ENCODE measurements at regions not wholly inside any gene's neighbourhood (a gene's known extent, or its start where the extent isn't known, plus 50 kb on each side); places are given as distances from the start of the nearest gene placed in this dataset.
"Not testable (repeated sequence)": the region's sequence is repeated elsewhere in the genome, so short reads cannot be mapped to it uniquely, and the experiment has no call there.

DNA sequence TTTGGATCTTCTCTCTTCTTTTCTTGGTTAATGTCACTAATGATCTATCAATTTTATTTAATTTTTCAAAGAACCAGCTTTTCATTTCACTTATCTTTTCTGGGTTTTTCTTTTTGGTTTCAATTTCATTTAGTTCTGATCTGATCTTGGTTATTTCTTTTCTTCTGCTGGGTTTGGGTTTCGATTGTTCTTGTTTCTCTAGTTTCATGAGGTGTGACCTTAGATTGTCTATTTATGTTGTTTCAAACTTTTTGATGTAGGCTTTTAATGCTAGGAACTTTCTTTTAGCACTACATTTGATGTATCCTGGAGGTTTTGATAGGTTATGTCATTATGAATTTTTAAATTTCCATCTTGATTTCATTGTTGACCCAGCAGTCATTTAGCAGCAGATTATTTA lies 142.3 kb downstream of the C11orf87 start:
- no peak for DNase-seq

DNA sequence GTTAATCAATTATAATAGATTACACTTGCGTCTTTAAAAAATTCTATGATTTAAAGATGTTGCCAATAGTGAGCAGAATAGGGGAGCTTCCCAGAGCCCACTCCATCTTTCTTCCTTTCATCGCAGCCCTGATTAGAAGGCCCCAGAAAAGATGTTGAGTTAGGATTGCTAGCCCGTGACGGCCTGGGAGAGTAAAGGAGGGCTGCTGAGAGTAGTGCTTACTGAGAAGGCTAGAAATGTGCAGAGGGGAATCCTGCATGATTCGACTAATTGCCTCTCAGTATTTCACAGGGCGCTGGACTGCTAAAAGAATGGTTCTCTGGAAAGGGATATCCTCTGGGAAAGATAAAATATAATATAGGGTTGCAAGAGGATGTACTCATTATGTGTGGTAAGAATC lies 160.5 kb downstream of the C11orf87 start:
- DNase-seq: no peak

DNA sequence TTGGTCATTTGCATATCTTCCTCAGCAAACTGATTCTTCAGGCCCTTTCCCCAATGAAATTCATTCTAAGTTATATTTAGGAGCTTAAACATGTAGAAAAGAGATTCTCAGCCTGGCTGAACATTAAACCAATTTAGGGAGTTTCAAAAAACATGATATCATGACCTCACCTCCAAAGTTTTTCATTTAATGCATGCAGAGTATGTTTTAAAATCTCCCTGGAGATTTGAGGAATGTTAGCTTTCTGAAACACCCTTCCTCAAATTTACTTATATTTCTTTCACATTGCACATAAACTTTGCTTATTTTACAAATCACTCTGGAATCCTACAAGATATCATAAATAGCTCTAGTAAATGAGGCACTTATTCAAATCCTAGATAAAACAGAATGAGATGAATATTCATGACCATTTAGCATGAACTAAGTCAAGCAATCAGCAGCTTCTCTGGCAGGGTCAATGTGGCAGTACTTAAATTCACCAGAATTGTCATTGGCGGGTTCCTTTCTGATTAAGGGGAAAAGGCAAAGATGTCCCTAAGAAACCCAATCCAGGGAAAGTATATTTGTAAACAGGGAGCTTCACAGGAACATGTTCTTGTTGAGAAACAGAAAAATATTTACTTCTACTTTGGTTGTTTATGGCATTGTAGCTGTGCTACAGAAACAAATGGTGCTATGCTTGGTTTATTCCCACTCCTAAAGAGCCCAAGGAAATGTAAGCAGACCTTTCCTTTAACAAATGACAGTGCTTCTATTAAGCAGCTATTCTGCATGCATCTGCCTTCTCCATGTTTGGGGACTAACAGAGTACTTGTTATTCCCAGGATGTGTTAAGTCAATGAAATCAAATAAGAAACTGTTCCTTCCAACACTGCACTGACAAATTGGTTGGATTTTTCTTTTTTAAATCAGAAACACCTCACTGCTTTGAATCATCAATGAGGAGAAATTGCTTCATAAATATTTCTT lies 162.3 kb downstream of the C11orf87 start:
- peak; percentile 50 for DNase-seq

DNA sequence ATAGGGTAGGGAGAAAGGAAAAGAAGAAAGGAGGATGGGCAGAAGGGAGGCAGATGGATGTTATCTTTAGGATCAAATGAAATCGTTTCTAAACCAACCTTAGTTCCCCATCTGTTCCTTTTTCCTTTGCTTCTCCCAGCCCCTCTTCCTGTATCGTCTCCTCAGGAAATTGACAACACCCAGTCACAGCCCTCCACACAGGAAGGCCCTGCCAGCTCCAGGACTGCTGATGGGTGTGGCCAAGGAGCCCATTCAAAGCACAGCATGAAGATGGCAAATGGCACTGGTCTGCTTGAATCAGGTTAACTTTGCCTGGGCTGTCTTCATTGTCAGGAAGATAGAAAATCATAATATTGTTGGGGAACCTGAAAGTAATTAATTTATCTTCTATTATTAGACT lies 164.8 kb downstream of the C11orf87 start:
- no peak for DNase-seq

DNA sequence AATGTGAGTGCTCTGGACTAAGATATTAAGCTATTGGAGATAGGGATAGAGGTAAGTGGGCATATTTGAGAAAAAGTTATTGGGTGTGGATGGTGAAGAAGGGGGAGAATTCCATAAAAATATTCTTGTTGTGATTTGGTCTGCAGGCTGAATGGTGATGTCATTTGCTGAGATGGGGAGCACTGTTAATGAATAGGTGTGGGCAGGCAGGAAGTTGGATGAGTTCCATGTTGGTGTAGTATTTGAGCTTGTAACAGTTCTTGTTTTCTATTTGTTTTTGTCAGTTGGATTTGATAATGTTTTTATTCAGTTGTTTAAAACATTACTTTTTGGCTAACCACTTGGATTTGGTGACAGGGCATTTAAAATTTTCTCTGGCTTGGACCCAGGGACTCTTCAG lies 168.8 kb downstream of the C11orf87 start:
- DNase-seq: no peak

DNA sequence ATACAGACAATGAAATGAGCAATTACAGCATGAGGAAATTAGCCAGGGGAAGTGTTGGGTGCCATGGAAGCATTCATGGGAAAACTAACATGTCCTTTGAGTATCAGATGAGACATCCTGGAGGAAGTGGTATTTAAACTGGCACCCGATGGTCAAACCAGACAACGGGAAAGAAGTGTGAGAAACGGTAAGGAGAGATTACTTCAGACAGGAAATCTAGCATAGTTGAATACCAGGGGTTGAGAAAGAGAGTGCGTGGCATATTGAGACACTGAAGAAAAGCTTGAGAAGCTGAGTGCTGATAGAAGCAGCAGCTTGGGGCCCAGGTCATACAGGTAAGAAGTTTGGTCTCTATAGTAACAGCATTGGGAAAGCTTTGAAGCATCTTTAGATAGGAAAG lies 175.3 kb downstream of the C11orf87 start:
- no peak for DNase-seq

DNA sequence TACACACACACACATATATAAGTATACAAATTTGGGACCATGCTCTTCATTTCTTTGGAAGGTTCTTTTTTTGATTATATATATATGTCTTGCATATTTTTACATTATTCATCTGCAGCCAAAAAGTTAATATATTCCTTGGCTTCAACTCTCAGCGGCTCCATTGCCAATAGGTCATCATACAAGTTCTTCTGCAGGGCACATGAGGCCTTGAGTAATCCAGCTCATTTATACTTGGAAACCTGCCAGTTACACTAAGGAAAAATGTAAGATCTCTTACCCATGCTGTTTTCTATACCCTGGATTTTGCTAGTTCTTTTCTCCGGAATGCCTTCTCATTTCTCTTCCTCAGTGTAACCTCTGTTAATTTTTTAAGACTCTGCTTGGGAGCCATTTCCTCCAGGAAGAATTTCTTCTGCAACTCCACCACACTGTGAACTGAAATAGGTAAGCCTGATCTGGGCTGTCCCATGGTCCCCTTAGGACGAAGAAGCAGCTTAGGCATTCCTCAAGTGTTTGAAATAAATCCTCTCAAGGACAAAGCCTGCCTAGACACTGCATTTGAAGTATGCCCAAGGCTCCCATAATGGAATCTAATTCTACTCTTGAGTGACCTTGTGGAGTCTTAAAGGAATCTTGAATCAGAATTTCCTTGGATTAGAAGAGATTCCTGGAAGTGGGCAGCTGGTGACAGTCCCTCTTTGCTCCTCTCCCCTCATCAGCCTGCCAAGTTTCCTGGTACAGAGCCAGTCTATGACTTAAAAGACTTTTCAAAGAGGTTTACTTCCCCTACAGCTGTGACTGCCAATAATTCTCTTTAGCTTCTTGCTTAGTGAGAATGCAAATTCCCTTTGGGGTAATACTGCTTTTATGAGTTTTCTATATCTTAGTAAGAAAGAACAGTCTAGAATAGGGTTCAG lies 182.8 kb downstream of the C11orf87 start:
- DNase-seq: peak; percentile 50

DNA sequence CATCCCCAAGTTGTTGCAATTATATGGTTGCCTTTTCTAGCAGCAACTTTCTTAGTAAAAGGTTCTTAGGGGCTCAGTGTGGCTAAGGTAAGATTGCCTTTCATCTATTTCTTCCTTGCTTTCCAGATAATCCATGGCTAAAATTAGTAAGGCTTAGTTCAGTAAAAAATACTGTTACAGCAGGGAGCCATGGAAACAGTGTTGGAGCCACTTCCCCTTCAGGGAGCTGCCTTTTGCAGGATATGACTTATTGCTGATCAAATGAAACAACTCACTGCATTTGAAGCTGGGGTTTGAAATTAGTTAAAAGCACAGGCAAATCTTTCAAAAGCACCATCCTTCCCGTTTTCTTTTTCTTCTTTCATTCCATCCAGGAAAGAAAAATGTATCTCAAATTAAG lies 184.3 kb downstream of the C11orf87 start:
- no peak for DNase-seq

DNA sequence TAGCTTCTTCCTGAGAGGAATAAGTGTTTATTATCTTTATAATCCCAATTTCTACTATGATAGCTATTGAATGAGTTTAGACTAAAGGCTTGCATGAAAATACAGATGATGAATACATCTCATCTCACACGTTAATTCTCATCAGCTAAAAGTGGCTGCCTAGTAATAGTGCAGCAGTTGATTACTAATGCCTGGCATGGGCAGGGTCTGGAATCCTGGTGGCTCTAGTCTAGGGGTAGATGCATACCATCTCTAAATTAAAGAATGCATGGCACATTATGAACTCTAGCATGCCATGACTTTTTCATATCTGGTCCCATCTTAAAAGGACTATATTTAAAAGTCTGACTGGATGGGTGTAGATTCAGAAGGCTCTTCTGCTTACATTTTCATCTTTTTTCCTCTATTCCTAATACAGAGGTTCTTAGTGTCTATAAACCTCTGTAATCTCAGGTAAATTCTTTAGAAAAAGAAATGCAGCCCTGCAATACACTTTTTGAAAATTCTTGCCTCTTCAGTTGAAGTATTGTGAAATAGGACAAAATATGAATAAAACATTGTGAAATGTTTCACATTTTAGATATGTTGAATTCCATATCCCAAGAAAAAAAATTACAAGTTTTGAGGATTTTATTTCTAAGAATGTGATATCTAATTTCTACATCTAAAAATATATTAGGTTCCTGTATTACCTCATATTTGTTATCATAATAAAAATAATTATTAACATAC lies 187.6 kb downstream of the C11orf87 start:
- DNase-seq: no peak

DNA sequence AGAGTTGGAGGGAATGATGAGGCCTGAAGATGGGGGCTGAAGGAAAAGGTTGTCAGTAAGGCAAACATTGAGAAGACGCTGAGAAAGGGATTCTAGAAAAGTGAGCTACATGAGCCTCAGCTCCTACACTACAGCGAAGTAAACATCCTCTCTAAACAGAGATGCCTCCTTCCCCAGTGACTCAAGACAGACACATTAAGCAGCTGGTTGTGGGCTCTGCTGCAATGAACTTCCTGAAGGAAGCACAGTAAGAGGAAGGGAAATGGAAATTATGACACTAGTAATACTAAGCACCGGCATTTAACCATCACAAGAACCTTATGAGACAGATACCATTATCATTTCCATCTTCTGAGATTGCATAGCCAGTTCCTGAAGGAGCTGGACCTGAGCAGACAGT lies 190.5 kb downstream of the C11orf87 start:
- no peak for DNase-seq

DNA sequence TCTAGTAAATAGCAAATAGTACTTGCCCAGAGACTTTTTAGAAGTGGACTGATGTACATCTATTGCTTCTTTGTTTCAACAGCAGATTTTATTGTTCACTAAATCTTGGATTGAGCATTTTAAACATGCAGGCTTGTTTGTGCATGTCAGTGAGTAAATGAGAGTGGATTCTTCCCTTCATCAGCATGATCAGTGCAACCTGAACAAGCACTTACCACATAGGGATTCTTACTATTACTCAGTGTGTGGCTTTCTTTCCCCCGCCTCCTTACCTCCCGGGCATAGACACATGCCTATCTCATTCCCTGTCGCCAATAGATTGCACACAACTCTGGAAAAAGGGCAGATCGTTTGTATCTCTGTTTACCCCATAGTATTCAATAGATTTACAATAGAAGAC lies 197.5 kb downstream of the C11orf87 start:
- no peak for DNase-seq

DNA sequence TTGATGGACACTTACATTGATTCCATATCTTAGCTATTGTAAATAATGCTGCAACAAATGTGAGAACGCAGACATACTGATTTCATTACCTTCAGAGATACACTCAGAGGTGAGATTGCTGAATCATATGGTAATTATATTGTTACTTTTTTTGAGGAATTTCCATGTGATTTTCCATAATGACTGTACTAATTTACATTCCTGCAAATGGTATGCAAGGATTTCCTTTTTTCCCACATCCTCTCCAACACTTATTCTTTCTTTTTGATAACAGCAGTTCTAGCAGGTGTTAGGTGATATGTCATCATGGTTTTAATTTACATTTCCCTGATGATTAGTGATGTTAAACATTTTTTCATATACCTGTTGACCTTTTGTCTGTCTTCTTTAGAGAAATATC lies 207.7 kb downstream of the C11orf87 start:
- DNase-seq: no peak

DNA sequence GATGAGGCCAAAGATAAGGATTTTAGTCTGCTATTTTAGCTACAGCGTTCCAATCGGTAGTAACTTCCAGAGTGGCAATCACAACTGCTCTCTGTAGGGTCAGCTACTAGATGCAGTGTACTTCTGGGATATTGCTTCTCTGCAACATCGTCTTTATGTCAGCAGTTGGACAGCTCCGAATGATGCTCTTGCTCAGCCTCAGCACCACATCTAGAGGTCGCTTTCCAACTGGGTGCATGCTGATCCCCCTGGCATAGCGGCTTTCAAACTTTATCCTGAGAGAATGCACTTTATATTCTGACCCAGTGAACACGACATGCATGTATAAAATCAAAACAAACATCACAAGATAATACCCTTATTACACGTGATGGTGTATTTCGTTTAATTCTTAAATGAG lies 219.6 kb downstream of the C11orf87 start:
- DNase-seq: peak; percentile 52

DNA sequence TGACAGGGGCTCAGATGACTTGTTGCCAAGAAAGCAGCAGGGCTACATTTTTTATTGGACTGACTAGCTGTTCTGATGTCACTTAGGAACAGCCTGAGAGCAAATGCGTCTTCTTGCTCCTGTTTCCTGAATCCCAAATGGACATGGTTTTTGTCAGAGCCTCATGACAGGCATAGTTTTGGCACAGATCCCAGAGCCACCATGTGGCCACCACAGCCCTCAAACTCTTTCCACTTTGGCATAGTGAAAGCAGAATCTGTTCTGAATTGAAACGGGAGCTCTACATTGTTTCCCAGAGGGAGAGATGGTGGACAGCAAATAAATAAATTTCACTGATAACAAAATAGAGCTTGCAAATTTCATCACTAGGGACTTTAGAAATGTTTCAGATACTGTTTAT lies 222.2 kb downstream of the C11orf87 start:
- peak; percentile 21 for DNase-seq

DNA sequence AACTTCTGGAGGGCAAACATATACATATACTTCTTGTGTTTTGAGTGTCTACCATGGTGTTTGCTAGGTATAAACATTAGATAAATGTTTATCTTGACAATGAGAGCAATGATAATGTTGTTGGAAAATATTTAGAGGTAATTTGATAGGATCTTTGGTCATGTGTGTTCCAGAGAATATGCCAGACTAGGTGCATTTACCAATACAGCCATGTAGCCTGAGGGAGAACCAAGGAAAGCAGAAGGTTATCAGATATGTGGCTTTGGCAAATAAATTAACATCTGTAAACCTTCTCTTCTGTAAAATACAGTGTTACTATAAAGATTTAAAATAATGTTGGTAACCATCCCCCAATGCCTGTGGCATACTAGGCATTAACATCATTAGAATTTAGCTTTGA lies 226.8 kb downstream of the C11orf87 start:
- no peak for DNase-seq

DNA sequence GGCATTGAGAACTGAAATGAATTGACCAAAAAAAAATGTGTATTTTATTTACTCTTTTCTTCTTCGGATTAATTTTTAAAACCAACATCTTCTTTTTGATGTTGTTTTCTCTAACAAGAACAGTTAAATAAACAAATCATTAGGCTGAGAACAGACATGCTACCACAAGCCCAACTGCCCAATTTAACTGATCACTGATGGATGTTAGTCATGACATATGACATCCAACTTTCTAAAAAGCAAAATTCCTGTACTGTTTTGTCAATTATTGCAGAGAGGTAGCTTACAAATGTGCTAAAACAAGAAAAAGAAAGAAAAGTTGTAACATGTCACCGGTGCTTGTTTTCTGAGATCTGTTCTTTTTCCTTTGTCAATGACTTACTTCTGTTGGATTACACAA lies 232.1 kb downstream of the C11orf87 start:
- DNase-seq: no peak

DNA sequence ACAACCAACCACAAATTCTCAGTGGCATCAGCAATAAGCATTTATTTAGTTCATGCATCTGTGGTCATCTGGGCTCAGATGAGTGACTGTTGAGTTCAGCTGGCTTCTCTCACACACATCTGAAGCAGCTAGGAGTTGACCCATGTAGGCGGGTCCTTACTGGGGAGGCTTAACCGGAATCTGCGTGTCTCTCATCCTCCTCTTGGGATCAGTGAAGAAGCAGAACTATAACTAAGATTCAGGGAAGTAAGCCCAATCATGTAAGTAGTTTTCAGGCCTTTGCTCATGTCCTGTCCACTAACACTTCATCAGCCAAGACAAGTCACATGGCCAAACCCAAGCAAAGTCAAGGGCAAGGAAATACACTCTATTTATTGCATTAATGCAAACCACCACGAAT lies 236.2 kb downstream of the C11orf87 start:
- DNase-seq: no peak

DNA sequence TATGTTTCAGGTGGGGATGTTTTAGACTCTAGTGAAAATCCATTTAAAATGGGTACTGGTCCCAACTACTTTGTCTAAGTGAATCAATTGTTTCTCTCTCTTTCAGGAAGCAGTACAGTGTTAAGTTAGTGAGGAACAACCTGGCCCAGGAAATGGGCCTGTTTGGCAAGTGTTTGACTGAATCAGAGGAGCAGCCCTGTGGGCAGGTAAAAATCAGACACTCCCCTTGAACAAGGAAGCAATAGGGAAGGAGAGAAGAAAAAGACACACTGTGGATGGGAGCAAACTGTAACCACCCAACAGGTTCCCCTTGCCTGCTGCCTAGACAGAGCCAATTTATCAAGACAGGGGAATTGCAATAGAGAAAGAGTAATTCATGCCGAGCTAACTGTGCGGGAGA lies 245.7 kb downstream of the C11orf87 start:
- no peak for DNase-seq

DNA sequence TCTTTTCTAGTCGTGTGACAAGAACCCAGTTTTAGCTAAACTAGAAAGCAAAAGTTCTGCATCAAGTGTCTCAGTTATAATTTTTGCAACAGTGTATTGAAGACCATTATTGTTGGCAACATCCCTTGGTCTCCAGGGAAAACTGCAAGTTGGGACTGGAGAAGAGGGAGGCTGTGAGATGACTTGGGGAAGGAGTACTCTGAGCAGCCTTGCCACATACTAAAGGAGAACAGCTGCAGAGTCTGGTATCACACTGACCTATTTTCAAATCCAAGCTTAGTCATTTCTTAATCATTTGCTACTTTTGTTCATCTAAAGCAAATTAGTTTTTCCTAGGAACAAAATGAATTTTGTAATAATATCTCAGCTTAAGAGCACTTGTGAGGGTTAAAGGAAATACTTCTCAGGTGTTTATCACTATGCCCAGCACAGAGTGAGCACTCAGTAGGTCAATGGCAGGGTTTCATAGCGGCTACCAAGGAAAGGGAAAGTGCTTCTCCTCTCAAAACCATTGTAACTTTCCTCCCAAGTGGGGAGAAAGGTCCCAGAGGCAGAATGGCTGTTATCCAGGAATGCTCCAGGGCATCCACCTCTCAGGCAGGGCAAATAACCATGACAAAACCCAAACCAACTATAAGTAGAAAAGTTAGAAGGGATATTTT lies 247.1 kb downstream of the C11orf87 start:
- DNase-seq: peak; percentile 3

DNA sequence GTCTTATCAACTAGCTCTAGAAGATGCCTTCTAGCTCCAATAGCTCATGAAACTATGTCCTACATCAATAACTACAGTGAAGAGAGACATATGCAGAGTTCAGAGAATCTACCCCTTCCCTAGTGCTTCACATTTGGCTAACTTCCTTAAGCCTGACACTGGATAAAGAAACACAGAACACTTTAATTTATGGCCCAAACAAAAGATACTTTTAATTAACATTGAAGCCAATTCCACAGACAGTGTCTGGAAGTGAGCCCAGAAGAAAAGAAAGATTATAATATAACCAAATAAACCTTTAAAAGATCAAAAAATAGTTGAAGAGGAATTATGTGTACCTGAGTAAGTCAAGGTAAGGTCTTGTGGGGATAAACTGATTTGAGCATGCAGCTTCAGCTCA lies 255.2 kb downstream of the C11orf87 start:
- no peak for DNase-seq

DNA sequence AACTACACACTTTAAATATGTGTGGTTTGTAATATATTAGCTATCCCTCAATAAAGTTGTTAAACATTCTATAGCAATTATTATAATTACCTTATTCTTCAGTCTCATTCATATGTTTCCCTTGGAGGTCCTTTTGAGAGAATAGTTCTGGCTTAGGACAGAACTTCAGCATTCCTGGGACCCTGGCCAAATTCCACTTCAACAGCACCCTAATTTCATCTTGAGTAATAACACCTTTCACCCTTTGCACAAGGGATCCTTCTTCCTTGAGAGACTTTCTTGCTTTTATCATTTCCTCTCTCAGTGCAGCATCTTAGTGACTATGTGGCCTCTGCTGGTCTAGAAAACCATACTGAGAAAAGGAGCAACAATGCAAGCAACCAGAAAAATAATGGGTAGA lies 255.9 kb downstream of the C11orf87 start:
- peak; percentile 5 for DNase-seq

DNA sequence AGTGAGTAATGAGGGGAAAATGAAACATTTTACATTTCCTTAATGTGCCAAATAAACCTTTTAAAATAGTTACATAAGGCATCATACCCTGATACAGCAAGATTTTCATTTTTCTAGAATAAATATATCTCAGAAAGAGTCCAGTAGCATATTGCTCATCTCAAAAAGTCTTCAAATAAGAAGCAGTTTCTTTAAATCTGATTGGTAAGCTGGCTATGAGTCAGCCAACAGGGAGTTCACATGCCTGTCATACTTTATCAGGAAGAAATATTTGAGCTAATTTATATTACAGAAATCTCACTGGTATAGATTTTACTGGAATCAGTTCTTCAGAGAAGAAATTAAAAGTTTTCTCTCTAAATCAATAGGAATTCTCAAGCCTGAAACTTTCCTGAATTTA lies 258.1 kb downstream of the C11orf87 start:
- DNase-seq: peak; percentile 69

DNA sequence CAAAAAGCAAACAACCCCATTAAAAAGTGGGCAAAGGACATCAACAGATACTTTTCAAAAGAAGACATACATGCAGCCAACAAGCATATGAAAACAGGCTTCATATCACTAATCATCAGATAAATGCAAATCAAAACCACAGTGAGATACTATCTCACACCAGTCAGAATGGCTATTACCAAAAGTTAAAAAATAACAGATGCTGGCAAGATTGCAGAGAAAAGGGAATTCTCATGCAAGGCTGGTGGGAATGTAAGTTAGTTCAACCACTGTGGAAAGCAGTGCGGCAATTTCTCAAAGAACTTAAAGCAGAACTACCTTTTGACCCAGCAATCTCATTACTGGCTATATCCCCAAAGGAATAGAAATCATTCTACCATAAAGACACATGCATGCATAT lies 260.8 kb downstream of the C11orf87 start:
- DNase-seq: not testable (repeated sequence)
